ENCODE measurements at regions not wholly inside any gene's neighbourhood (a gene's known extent, or its start where the extent isn't known, plus 50 kb on each side); places are given as distances from the start of the nearest gene placed in this dataset.
"Not testable (repeated sequence)": the region's sequence is repeated elsewhere in the genome, so short reads cannot be mapped to it uniquely, and the experiment has no call there.

- no peak for DNase-seq
These were observed 832.8 kb downstream of the FSCB start for GRCh38 chr14:43674273-43674672.

GRCh38 chr14:43671716-43672485 lies 835.2 kb downstream of the FSCB start:
- DNase-seq = no peak

- DNase-seq = no peak
These were observed 837.7 kb downstream of the FSCB start for GRCh38 chr14:43669355-43669754.

GRCh38 chr14:43665570-43666267 lies 841.4 kb downstream of the FSCB start:
- DNase-seq = no peak

- not testable (repeated sequence) for DNase-seq
These were observed 851.9 kb downstream of the FSCB start for GRCh38 chr14:43655194-43655593.

GRCh38 chr14:43651896-43652295 lies 855.2 kb downstream of the FSCB start:
- no peak for DNase-seq

GRCh38 chr14:43651185-43651787 lies 855.8 kb downstream of the FSCB start:
- no peak for DNase-seq

GRCh38 chr14:43649508-43649907 lies 857.6 kb downstream of the FSCB start:
- DNase-seq = no peak

GRCh38 chr14:43647302-43647701 lies 859.8 kb downstream of the FSCB start:
- peak in 1 of 3 donors; percentile 1 for DNase-seq

GRCh38 chr14:43640718-43641267 lies 866.3 kb downstream of the FSCB start:
- DNase-seq = no peak

- DNase-seq = no peak
These were observed 881.8 kb downstream of the FSCB start for GRCh38 chr14:43625294-43625693.

- no peak for DNase-seq
These were observed 885.8 kb downstream of the FSCB start for GRCh38 chr14:43621282-43621681.

GRCh38 chr14:43595096-43595772 lies 911.8 kb downstream of the FSCB start:
- DNase-seq = no peak

GRCh38 chr14:43591776-43592175 lies 915.3 kb downstream of the FSCB start:
- DNase-seq = peak; percentile 12 to 27 (median 18)

- no peak for DNase-seq
These were observed 919.9 kb downstream of the FSCB start for GRCh38 chr14:43587183-43587582.

- DNase-seq = no peak
These were observed 927.4 kb downstream of the FSCB start for GRCh38 chr14:43579671-43580070.

- no peak for DNase-seq
These were observed 939.1 kb downstream of the FSCB start for GRCh38 chr14:43568022-43568421.

GRCh38 chr14:43548368-43548767 lies 958.7 kb downstream of the FSCB start:
- DNase-seq = no peak

GRCh38 chr14:43547596-43547995 lies 959.5 kb downstream of the FSCB start:
- DNase-seq = not testable (repeated sequence)

GRCh38 chr14:43541356-43541755 lies 965.7 kb downstream of the FSCB start:
- no peak for DNase-seq

- DNase-seq = no peak
These were observed 966.1 kb downstream of the FSCB start for GRCh38 chr14:43540948-43541347.

GRCh38 chr14:43539210-43539609 lies 967.9 kb downstream of the FSCB start:
- DNase-seq = no peak

- DNase-seq = no peak
These were observed 971.7 kb downstream of the FSCB start for GRCh38 chr14:43535231-43535838.

Data from suppressor macrophage treated with lipopolysaccharide for 1 hour (primary cell).